ENCODE measurements at regions not wholly inside any gene's neighbourhood (a gene's known extent, or its start where the extent isn't known, plus 50 kb on each side); places are given as distances from the start of the nearest gene placed in this dataset.
"Not testable (repeated sequence)": the region's sequence is repeated elsewhere in the genome, so short reads cannot be mapped to it uniquely, and the experiment has no call there.

DNA sequence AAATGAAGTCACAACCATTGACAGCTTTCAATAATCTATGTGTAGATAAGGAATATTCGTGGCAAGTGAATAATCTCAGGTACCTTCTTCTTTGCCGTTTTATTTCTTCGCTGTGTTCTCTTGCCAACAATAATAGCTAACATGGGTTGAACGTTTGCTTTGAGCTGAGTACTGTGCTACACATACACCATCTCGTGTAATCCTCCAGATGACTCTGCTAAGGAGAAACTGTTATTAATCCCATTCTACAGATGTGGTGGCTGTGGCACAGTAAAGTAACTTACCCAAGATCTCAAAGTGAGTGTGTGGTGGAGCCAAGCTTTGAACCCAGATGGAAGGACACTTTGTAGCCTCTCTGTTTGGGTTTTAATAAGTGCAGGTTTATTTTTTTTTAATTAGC, 179.7 kb downstream of the C9orf152 start:
- intact Hi-C loops (cut with micrococcal nuclease) = no loop called here
- peaks cover 17% of the 10 kb centered on the region for H3K4me1 Mint-ChIP-seq
- H3K9me3 Mint-ChIP-seq = peaks cover 5% of the 10 kb centered on the region
- H3K27me3 Mint-ChIP-seq = peaks cover 2% of the 10 kb centered on the region
- H3K4me3 Mint-ChIP-seq = no peak overlapping the region
- no peaks in the 10 kb centered on the region for H3K36me3 Mint-ChIP-seq (ENCODE audit: low read depth)
- DNase-seq = no peak
- H3K27ac Mint-ChIP-seq = no peak overlapping the region

DNA sequence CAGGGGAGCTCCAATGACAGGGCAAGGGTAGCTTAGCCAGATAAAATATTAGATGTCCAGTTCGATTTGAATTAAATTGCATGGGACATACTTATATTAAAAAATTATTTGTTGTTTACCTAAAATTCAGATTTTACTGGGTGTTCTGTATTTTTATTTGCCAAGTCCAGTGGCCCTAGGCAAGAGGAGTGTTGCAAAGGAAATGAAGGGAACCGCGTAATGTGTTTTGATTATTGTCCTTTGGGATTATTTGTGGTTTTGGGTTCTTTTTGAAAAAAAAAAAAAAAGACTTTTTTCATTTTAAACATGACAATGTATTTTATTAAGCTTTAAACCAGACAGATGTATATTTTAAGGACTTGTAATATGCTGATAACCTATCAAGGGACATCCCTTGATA, 179.3 kb downstream of the C9orf152 start:
- H3K9me3 Mint-ChIP-seq = peaks cover 5% of the 10 kb centered on the region
- no peak for DNase-seq
- H3K4me1 Mint-ChIP-seq = peaks cover 17% of the 10 kb centered on the region
- H3K4me3 Mint-ChIP-seq = no peak overlapping the region
- no peaks in the 10 kb centered on the region for H3K36me3 Mint-ChIP-seq (ENCODE audit: low read depth)
- intact Hi-C loops (cut with micrococcal nuclease) = no loop called here
- peaks cover 2% of the 10 kb centered on the region for H3K27me3 Mint-ChIP-seq
- no peak overlapping the region for H3K27ac Mint-ChIP-seq

DNA sequence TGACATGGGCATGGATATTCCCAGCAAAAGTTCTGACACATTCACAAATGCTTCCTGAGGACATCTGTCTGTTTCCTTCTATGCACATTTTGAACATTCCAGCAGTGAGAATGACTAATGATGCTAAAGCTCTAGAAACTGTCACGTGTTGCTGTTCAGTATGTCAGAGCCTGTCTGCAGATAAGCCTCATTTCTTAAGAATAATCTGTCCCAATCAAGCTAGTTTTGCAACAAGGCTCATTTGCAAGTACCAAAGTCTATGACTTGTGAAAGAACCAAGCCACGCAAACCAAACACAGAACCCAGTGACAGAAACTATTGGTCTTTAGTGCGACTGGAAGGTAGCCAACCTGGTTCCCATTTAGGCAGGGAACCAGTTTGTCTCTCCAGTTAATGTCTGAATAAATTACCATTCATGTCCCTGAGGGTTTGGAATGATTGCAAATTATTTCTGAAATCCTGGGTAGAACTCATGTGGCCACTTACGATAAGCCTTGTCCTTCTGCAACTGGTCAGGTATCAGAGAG, 178.5 kb downstream of the C9orf152 start:
- intact Hi-C loops (cut with micrococcal nuclease) = no loop called here

DNA sequence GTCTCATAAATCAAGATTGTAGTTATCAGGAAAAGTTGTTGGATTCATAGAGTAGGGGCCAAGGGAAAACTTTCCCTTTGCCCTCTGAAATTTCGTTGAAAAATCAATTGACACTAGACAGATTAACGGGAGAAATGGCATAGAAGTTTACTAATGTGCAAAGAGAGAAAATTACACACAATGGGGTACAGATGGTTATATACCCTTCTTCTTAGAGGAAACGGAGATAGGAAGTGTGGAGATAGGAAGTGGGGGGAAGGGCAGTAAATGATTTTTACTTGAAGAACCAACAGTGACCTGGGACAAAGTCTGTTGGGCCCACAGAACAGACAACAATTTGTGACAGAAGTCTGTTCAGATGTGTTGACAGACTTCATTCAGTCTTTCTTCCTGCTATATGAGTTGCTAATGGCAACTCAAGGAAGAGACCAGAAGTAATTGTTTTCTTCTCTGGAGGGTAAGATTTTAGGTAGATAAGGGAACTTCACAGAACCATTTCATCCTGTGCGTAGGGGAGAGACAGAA, 177.9 kb downstream of the C9orf152 start:
- H3K27ac Mint-ChIP-seq = no peak overlapping the region
- no peaks in the 10 kb centered on the region for H3K9me3 Mint-ChIP-seq
- H3K4me3 Mint-ChIP-seq = no peak overlapping the region
- DNase-seq = no peak
- intact Hi-C loops (cut with micrococcal nuclease) = no loop called here
- peaks cover 2% of the 10 kb centered on the region for H3K27me3 Mint-ChIP-seq
- no peaks in the 10 kb centered on the region for H3K36me3 Mint-ChIP-seq (ENCODE audit: low read depth)
- H3K4me1 Mint-ChIP-seq = peaks cover 17% of the 10 kb centered on the region

More for the DNA sequence above, 178.5 kb downstream of the C9orf152 start:
- no peaks in the 10 kb centered on the region for H3K9me3 Mint-ChIP-seq
- no peak overlapping the region for H3K4me3 Mint-ChIP-seq
- no peak for DNase-seq
- H3K36me3 Mint-ChIP-seq (ENCODE audit: low read depth) = no peaks in the 10 kb centered on the region
- H3K27me3 Mint-ChIP-seq = peaks cover 2% of the 10 kb centered on the region
- no peak overlapping the region for H3K27ac Mint-ChIP-seq
- H3K4me1 Mint-ChIP-seq = peaks cover 17% of the 10 kb centered on the region

DNA sequence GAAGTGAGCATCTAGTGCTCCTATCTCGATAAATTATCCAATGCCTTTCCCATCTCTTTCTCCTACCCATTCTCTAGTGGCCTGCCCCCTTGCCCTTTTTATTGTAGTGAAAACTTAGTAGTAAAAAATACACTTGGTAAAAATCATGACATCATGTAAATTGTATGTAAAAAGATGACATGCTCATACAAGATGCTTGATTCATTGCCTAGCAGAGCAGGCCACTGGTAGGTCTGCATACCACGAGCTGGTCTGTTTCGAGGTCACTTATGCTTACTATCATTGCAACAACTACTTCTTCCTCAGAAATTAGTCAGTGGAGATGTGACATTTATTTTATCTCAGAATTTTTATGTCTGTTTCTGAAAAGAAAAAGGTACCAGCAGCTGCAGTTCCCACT, 177.3 kb downstream of the C9orf152 start:
- Mint-ChIP-seq H3K9me3 (no peaks in the 10 kb centered on the region), H3K27ac (no peak overlapping the region), H3K27me3 (peaks cover 2% of the 10 kb centered on the region), H3K4me3 (no peak overlapping the region), H3K4me1 (peaks cover 16% of the 10 kb centered on the region), H3K36me3 (ENCODE audit: low read depth) (no peaks in the 10 kb centered on the region)
- intact Hi-C loops (cut with micrococcal nuclease) = no loop called here
- no peak for DNase-seq

DNA sequence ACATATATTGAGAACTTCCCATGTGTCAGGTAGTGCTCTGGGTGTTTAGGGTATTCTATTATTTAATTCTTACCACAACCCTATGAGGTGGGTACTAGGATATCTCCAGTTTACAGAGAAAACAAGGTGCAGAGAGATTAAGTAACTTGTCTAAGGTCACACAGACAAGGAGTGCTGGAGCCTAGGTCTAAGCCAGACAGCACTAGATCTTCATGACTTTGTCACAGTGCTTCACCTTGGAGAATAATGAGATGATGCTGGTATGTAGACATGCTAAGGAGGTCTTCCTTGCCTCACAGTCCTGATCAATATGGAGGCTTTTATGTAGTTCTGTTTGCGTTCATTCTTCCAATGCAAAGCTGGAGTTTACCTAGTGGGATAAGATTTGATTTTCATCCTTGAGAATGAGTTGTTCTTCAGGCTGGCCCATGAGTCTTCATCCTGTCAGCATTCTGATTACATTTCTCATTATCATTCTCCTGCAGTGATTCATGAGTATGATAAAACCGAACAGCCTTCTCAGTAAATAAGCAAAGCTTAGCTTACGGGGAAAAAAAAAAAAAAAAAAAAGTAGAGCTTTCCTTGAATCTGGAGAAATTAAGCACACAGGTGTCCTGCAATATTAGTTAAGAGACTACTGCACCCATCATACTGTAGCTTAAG, 176.3 kb downstream of the C9orf152 start:
- DNase-seq = no peak
- Mint-ChIP-seq H3K9me3 (no peaks in the 10 kb centered on the region), H3K27ac (no peak overlapping the region), H3K36me3 (ENCODE audit: low read depth) (no peaks in the 10 kb centered on the region), H3K4me3 (no peak overlapping the region), H3K4me1 (peaks cover 15% of the 10 kb centered on the region), H3K27me3 (peaks cover 2% of the 10 kb centered on the region)
- intact Hi-C loops (cut with micrococcal nuclease) = no loop called here

DNA sequence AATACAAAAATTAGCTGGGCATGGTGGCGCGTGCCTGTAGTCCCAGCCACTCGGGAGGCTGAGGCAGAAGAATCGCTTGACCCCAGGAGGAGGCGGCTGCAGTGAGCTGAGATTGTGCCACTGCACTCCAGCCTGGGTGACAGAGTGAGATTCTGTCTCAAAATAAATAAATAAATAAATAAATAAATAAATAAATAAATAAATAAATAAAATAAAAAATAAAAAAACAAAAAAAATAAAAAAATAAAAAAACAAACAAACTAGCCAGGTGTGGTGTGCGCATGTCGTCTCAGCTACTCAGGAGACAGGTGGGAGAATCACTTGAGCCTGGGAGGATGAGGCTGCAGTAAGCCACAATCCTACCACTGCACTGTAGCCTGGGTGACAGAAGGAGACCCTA, 175.4 kb downstream of the C9orf152 start:
- DNase-seq; H3K27ac Mint-ChIP-seq; H3K36me3 Mint-ChIP-seq (ENCODE audit: low read depth); H3K9me3 Mint-ChIP-seq; H3K4me3 Mint-ChIP-seq; intact Hi-C loops (cut with micrococcal nuclease); H3K27me3 Mint-ChIP-seq: not testable (repeated sequence)
- peaks cover 15% of the 10 kb centered on the region for H3K4me1 Mint-ChIP-seq

DNA sequence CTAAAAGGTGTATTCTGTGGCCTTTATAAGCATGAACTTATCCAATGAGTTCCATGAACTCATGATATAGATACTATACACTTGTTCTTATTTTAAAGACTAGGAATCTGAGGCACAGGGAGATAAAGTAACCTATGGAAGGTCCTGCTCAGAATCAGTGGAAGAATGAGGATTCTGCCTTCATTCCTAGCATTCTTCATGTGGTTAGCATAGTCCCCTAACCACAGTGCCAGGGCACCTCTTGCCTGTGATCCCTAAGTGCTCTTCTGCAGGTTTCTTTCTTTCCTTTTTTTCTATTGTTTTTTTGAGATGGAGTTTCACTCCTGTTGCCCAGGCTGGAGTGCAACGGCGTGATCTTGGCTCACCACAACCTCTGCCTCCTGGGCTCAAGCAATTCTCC, 174.1 kb downstream of the C9orf152 start:
- Mint-ChIP-seq H3K36me3 (ENCODE audit: low read depth) (no peaks in the 10 kb centered on the region), H3K4me3 (no peak overlapping the region), H3K27me3 (no peaks in the 10 kb centered on the region), H3K27ac (no peak overlapping the region), H3K9me3 (no peaks in the 10 kb centered on the region), H3K4me1 (peaks cover 15% of the 10 kb centered on the region)
- intact Hi-C loops (cut with micrococcal nuclease) = no loop called here
- DNase-seq = no peak

DNA sequence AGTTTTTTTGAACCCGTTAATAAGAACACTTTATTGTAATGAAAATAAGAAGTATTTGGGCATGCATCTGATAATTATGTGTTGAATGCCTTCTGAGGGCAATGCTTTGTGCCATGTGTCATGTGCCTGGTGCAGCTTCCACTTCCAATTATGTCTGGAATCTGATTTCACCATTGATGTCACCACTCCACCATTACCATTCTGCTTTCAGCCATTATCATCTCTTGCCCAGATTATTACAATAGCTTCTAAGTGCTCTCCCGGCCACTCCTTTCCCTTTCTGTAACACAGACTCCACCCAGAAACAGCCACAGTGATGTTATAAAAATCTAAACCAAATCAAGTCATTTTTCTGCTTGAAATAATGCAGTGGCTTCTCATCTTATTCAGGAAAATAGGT, 171.7 kb downstream of the C9orf152 start:
- Mint-ChIP-seq H3K36me3 (ENCODE audit: low read depth) (no peaks in the 10 kb centered on the region), H3K27me3 (peaks cover 2% of the 10 kb centered on the region), H3K9me3 (no peaks in the 10 kb centered on the region), H3K4me3 (no peak overlapping the region), H3K27ac (no peak overlapping the region), H3K4me1 (no peaks in the 10 kb centered on the region)
- no peak for DNase-seq
- intact Hi-C loops (cut with micrococcal nuclease) = no loop called here

DNA sequence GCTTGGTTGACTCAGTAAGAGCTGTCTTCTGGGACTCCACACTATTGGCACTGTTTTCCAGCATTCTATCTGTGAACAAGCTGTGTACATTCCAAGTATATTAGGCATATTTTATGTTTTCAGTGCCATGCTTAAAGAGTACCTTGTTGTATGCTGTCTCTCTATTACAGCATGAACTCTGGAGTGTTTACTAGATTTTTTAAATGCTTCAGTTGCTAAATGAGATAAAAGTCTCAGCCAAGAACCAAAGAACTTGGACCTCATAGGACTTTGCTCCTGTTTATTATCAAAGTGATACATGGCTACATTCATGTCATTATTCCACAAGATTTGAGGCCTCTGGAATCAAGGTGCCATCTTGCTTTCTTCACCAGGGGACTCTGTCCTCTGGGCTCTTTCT, 167.2 kb downstream of the C9orf152 start:
- intact Hi-C loops (cut with micrococcal nuclease) = no loop called here
- no peak for DNase-seq
- peaks cover 2% of the 10 kb centered on the region for H3K4me1 Mint-ChIP-seq
- no peak overlapping the region for H3K27ac Mint-ChIP-seq
- no peaks in the 10 kb centered on the region for H3K9me3 Mint-ChIP-seq
- H3K36me3 Mint-ChIP-seq (ENCODE audit: low read depth) = no peaks in the 10 kb centered on the region
- no peak overlapping the region for H3K4me3 Mint-ChIP-seq
- H3K27me3 Mint-ChIP-seq = peaks cover 5% of the 10 kb centered on the region

DNA sequence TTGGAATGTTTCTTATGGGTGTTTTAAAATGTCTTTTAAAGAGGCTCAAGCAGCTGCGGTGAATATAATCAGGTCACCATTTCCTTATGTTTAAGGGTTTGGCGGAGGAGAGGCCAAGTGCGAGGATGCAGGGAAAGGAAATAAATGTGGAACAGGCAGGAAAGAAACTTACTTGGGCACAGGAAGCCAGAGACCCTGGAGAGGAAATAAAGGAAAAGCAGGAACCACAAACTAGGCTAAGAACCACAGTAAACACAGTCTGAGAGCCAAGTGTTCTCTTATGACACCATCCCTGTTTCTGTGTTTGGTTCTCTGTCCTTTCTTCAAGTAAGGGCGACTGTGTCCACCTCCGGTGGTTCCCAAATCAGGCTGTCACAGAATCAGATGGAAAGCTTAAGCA, 166.5 kb downstream of the C9orf152 start:
- H3K4me1 Mint-ChIP-seq = peaks cover 2% of the 10 kb centered on the region
- intact Hi-C loops (cut with micrococcal nuclease) = no loop called here
- no peak overlapping the region for H3K4me3 Mint-ChIP-seq
- no peak for DNase-seq
- peaks cover 5% of the 10 kb centered on the region for H3K27me3 Mint-ChIP-seq
- no peaks in the 10 kb centered on the region for H3K9me3 Mint-ChIP-seq
- no peak overlapping the region for H3K27ac Mint-ChIP-seq
- no peaks in the 10 kb centered on the region for H3K36me3 Mint-ChIP-seq (ENCODE audit: low read depth)

DNA sequence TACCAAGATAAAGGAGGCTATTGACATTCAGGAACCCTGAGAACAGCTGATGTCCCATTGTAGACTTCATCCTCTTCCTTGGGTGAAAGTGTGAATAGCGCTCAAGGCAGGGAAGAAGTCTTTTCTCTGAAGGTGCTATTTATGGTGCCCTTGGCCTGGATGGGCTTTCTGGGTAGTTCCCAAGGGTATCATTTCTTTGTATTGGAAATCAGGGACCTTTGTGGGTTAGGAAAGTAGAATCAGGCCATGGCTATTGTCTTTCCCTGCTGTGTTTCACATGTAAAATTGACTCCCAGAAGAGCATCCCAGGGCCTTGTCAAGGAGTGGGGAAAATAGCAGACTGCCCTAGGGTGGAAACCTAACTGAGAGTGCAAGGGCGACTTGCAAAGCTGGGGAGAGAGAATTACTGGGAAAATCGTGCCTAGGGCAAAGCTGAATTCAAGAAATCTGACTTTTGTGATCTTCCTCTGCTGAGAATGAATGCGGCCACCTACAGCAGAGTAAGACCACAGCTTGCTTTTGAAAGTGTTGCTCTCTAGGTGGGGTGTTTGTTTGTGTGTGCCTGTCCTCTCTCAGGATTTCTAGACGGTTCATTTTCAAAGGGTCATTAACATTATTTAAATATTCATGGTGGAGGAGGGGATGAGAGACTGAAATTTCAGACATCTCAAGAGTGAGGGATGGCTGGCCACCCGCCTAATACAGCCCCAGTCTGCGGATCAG, 160.6 kb downstream of the C9orf152 start:
- Mint-ChIP-seq H3K36me3 (ENCODE audit: low read depth) (peaks cover 14% of the 10 kb centered on the region), H3K4me1 (peaks cover 35% of the 10 kb centered on the region), H3K27ac (peak overlapping the region; percentile 93), H3K9me3 (no peaks in the 10 kb centered on the region), H3K4me3 (peak overlapping the region; percentile 98), H3K27me3 (peaks cover 8% of the 10 kb centered on the region)
- no peak for DNase-seq
- intact Hi-C loops (cut with micrococcal nuclease) = no loop called here

DNA sequence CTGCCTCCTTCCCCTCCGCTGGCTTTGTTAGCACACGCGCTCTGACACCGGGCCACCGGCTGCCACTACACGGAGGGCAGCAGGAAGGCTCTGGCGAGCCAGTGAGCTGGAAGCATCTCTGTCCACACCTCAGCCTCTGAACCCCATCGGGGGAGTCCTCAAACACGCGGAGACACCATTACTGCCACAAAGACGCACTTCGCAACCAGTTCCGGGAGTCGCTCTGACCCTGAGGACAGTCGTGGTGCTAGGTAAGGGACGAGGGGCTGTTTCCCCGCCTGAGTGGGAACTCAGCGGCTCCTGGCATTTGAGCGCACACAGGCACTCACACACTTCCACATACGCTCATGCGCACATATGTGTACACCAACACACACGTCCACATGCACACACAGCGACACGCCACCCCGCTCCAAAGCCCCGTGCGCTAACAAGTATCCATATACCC, 160.0 kb downstream of the C9orf152 start:
- Mint-ChIP-seq H3K27ac (peak overlapping the region; percentile 93), H3K4me1 (peaks cover 39% of the 10 kb centered on the region), H3K9me3 (no peaks in the 10 kb centered on the region), H3K4me3 (peak overlapping the region; percentile 98), H3K27me3 (peaks cover 8% of the 10 kb centered on the region), H3K36me3 (ENCODE audit: low read depth) (peaks cover 16% of the 10 kb centered on the region)
- DNase-seq = no peak
- intact Hi-C loops (cut with micrococcal nuclease) = loop anchor here (1.0 to 2.0 kb wide), 2 partner anchors 129 to 209 kb away; partner anchors contain the start of gene TXN

DNA sequence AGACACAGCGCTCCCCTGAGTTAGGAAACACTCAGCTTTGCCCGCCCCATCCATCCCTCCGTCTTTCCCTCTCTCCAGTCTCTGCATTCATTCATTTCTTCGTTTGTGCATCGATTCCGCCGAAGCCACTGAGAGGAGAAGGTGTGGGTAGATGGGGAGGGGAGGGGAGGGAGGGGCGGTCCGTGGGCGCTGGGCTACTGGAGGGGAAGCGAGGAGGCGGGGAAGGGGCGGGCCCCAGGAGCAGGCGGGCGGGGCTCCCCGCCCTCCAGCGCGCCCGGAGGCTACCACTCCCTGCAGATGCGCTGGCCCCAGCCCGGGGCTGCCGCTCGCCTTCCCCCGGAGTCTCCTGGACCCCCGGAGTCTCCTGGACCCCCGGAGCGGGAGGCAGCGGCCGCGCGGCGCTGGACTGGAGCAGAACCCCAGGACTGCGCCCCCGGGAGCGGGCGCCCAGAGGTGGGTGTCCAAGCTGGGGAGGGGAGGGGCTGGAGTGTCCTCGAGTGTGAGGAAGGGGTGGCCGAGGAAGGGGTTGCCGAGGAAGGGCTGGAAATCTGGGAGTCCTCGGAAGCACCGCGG, 159.5 kb downstream of the C9orf152 start:
- H3K36me3 Mint-ChIP-seq (ENCODE audit: low read depth) = peaks cover 16% of the 10 kb centered on the region
- H3K4me1 Mint-ChIP-seq = peaks cover 40% of the 10 kb centered on the region
- peak; percentile 95 for DNase-seq
- intact Hi-C loops (cut with micrococcal nuclease) = loop anchor here (1.0 to 2.0 kb wide), 2 partner anchors 129 to 208 kb away; partner anchors contain the start of gene TXN
- peak overlapping the region; percentile 98 for H3K4me3 Mint-ChIP-seq
- no peaks in the 10 kb centered on the region for H3K9me3 Mint-ChIP-seq
- H3K27ac Mint-ChIP-seq = peak overlapping the region; percentile 93
- peaks cover 8% of the 10 kb centered on the region for H3K27me3 Mint-ChIP-seq

Measured in activated CD4-positive, alpha-beta T cell treated with anti-CD3 and anti-CD28 coated beads, Interleukin-2, amount 10 ng/mL, durations not matched to agents 24 days and 14 days (primary cell).